Stimulated activated CD4-positive, alpha-beta T cell treated with anti-CD3 and anti-CD28 coated beads, Interleukin-4, amount 100 ng/mL, for 24 hours (primary cell): ENCODE measurements at regions not wholly inside any gene's neighbourhood (a gene's known extent, or its start where the extent isn't known, plus 50 kb on each side); places are given as distances from the start of the nearest gene placed in this dataset.
"Not testable (repeated sequence)": the region's sequence is repeated elsewhere in the genome, so short reads cannot be mapped to it uniquely, and the experiment has no call there.

Source experiments
- DNase-seq: peaks from one replicate; pipeline ENCODE4 v3.0.0-alpha.2; 2020

DNA sequence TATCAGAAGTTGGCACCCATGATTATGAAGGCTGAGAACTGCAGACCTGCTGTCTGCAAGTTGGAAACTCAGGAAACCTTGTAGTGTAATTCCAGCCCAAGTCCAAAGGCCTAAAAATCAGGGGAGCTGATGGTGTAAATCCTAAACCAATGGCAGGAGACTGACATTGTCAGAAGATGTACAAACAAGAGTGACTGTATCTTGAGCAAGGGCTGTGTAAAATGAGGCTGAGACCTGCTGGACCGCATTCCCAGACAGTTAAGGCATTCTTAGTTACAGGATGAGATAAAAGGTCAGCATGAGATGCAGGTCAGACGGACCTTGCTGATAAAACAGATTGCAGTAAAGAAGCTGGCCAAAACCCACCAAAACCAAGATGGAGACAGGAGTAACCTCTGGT is 147.7 kb downstream of the COG6 start:
- DNase-seq, result no peak

DNA sequence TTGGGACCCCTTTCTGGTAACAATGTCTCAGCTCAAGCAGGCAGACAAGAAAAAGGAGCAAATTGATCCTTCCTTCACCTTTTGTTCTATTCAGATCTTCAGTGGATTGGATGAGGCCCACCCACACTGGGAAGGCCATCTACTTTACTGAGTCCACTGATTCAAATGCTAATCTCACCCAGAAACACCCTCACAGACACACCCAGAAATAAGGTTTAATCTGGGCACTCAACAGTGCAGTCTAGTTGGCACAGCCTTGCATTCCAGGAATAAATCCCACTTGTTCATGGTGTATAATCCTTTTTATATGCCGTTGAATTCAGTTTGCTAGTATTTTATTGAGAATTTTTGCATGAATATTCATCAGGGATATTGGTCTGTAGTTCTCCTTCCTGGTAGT is 148.4 kb downstream of the COG6 start:
- no peak for DNase-seq

DNA sequence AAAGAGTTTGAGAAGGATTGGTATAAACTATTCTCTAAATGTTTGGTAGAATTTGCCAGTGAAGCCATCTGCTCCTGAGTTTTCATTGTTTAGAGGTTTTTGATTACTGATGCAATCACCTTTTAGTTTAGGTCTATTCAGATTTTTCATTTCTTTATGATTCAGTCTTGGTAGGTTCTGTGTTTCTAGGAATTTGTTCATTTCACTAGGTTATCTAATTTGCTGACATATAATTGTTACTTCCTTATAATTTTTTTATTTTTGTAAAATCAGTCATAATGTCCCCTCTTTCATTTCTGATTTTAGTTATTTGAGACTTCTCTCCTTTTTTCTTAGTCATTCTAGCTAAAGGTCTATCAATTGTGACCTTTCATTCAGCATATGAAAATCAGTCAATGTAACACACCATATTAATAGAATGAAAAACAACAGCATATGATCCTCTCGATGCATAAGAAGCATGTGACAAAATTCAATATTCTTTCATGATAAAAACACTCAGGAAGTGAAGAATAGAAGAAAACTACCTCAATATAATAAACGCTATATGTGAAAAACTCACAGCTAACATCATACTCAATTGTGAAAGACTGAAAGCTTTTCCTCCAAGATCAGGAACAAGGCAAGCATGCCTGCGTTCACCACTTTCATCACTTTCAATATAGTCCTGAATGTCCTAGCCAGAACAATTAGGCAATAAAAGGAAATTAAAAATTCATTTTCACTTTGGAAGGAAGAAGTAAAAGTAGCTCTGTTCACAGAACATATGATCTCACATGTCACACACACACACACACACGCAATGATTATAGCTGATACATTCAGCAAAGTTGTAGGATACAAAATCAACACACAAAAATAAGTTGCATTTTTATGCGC is 149.1 kb downstream of the COG6 start:
- DNase-seq, result no peak

DNA sequence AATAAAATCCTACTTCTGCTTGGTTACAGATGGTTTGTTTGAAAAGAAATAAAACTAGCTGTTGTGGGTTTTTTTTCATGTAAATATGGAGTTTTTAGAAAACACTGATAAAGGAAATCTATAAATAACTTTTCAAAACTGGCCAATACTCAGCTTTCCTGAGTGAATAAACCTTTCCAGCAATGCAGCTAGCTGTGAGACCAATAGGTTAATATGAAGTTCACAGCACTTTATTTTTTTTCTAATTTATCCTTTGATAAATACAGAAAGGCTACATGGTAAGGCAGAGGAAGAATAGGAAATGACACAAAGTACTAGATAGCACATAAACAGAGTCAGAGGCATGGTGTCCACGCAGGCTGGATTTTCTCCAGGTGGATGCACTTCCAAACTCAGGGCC is 154.0 kb downstream of the COG6 start:
- no peak for DNase-seq

DNA sequence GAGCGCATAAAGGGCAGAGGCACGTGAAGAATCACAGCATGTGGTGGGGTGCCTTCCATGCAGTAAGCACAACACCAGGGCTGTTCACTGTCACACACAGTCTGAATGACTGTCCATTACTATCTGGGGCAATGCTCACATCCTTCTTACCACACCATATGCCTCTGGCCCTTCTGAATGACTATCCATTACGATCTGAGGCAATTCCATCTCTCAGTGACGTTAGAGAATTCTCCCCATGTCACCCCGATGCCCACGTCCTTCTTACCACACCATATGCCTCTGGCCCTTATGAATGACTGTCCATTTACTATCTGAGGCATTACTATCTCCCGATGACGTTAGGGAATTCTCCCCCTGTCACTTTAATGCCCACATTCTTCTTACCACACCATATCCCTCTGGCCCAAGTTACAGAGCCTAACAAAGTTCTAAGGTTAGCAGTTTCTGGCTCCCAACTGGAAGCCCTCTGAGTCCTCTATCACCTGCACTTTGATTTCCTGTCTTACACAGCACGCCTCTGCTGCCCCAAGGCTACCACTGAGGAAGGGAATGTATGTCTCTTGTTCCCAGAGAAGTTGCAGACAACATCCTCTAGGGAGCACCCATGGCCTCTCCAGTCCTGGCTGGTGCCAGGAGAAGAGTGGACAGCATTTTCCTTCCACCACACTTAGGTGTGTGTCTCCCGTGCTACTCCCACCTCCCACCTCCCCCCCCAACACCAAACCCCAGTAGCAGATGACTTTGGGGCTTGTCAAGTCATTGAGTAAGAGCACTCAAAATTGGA is 154.8 kb downstream of the COG6 start:
- DNase-seq, result no peak

DNA sequence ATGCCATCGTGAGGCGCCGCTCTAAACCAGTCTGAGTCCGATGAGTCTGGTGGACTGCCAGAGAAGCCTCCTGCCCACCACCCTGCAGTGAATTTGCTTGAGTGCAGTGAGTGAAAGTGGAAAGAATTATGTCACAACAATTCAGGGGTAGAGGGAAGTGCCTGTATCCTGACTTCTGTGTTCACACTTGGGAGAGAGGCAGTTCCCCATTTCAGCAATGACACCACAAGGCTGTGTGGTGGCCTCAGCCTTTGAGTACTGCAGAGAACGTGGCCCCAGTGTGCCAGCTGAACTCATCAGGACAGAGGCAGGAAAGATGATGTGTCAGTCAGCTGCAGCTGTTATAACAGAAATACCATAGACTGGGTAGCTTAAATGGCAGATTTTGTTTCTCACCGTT is 155.6 kb downstream of the COG6 start:
- no peak for DNase-seq

DNA sequence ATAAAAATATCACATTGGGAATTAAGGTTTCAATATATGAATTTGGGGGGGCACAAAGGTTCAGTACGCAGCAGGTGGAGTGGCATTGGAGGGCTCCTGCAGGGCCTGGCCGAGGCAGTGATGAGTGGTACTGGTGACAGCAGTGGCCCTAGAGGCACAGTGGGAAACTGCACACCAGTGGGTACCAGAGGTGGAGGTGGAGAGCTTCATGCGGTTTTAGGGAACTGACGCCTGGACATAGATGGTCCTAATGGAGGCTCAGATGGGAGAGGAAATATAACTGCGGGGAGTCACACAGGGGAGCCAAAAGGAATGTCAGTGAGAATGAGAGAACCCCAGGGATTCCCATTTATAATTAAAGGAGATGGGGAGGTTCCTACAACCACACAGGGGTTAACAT is 156.2 kb downstream of the COG6 start:
- DNase-seq, result no peak

DNA sequence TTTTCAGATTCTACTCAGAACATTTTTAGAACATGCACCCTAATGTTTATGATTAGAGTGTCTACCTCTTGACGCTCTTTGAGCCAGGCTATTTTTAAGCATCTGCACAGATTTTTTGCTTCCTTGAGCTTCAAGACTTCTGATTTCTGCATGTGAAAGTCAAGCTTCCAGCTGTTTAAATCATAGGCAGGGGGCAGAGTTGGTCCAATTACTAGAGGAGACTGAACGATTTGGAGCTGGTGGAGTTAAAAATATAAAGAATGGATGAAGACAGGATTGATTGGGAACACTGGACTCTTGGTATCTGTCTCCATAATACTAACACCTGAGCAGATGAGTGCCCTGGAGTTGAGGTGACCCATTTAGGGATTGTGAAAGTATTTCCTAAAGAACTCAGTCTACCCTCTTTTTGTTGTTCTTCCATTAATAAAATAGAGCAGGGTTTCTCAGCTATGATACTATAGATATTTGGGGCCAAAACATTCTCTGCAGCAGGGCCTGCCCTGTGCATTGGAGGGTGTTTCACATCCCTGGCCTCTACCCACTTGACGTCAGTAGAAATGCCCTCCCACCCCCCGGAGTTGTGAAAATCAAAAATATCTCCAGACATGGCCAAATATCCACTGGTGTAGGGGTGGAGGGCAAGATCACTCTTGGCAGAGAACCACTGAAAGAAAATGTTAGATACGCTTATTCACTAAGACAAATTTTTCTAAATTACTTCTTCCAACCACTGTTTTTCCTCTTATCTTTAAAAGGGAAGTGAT is 160.1 kb downstream of the COG6 start:
- no peak for DNase-seq

DNA sequence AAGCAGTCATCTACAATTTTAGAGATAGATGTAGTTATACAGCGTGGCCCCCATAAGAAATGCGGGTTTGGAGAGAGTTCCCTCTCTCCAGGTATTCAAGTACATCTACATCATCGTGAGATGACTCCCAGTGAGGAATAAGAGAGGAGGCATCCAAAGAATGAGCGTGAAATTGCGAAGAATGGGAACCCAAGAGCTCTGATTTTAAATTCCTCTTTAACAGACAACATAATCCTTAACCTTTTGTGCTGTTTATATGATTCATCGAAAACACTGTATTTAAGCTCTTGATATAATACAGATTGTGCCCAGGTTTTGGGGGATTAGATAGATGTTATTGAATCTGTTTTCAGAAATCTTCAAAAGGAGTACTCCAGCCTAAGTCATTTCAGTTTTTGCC is 161.5 kb downstream of the COG6 start:
- no peak for DNase-seq

DNA sequence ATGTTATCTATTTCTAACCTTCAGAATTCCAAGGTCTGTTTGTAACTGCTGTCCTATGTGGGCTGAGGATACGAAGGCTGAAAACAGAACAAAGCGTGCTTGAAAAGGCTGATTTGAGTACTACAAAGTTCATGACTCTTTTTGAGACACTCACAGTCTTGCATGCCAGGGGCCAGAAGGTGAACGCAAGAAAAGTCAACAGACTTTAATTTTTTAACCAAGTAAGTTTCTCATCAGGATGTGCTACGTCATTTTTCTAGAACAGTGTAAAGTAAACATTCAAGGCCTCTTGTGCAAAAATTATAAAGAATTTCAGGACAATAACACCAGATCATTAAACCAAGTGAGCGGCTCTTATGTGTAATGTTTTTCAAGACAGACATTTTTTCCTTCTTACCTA is 163.5 kb downstream of the COG6 start:
- DNase-seq, result no peak

DNA sequence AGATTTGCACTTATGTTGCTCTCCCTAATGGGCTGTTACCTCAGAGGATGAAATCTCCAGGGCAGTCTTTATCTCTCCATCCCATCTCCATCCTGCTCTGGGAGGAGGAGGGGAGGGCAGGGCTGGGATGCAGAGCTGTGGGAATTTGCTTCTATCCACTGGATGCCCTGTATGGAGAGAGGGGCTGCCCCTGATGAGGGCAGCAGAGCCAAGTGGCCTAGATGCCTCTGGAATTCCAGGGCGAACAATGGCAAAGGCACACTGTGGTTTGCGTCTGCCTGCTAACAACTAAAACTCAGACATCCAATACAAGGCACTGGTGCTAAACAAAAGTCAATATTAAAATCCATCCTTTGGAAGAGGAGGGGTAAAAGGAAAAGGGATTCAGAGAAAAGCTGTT is 165.1 kb downstream of the COG6 start:
- DNase-seq, result no peak

DNA sequence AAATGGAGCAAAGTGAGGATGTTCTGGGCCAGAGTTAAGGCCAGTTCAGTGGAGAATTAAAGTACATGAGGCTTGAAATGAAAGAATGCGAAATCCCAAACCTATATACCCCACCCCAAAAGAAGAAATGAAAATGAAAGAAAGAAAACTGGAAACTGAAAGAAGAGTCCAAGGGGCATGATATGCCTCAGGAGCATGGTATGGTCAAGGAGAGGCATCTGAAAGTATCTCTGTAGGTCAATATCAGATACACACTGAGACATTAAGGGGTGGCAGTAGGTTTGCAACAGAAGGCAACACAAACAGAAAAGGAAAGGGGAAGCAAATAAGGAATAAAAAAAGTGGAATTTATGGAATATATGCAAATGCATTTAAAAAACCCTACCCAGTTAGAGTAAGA is 166.5 kb downstream of the COG6 start:
- no peak for DNase-seq

DNA sequence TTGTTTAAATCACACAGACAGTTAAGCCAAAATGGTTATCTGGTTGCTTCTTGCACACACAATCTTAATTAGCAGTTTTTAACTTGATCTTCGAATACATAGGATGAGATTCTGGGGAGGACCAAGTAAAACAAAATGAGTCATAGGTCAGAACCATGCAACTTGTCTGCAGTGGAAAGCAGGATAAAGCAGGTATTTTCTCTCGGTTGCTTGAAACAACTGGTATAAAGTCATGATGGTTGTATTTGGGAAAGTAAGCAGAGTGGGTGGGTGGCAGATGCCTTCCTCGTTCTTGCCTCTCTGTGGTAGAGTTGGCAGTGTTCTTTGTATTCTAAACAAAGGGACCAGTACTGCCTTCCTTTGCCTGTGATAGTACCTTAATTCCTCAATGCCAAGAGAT is 167.0 kb downstream of the COG6 start:
- no peak for DNase-seq

DNA sequence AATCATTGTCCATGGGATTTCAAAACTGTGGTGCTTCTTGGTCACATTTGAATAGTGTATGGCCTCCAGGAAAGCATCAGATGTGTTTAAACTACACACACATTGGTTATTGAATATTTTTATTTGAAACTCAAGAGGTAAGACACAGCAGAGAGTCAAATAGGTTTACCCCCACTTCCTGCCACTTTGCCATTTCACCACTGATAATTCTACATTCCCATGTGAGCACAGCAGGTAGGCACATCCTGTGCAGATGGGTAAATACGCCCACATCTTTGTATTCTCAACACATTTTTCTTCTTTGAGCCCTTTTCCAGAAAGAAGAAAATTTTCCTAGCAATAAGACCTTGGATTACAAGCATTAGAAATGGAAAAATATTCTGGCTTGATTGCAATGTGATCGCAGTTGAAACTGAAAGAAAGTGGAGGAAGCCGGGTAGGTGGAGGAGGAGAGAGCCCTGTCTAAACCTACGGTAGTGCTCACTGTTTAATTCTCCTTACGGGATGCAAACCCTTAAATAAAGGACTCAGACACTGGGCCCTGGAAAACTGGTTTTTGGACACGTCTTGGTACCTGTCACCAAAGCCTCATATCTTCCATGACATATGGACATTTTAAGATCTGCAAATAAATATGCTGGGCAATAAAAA is 167.7 kb downstream of the COG6 start:
- DNase-seq, result no peak

DNA sequence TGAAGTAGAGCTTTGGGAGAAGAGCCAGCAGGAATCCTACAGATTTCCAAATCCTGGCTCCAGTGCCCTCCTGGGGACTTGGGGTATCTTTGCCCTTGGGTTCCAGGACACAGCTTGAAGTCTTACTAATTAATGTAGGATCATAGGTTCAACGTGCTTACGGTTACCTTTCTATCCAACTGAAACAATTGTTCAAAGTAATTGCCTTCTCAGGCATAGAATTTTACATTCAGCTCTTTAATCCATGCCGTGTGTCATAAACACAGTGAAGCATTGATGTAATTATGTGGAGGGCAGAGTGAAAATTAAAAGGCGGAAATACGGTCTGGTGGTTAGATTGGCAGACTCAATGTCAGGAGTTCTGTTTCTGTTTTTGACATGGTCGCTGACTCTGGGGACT is 170.4 kb downstream of the COG6 start:
- DNase-seq, result no peak

DNA sequence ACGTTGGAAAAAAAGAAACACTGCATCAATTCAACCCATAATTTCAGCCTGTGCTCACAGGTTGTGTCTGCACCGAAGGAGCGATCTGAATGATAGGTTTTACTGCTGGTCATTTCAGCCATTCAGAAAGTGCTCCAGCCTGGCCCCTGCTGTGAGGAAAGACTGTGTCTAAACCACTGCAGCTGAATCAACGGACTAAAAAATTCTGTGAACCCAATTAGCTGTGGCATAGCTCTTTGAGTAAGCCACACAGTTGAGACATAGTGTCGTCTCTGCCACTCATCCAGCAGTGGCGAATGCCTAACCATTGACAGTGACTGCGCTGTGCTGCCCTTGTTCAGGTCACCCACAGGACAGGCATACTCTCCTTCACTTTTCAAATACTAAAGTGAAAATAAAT is 179.8 kb downstream of the COG6 start:
- no peak for DNase-seq

DNA sequence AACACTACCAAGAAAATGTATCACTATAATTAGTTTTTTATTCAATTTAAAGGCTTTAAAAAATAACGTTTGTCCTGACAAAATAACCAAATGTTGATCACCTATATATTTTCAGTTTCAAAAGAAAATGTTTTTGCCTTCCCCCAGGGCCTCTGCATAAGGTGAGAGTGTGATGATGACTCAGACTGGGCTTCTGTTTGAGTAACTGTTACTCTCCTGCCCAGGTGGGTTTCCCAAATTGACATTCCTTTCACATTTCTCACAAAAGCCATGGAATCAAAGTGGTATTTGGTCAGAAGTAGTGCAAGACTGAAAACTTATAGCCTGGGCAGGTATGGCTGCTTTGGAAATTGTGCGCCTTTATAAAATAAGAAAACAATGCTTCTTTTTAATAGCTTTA is 180.6 kb downstream of the COG6 start:
- no peak for DNase-seq

DNA sequence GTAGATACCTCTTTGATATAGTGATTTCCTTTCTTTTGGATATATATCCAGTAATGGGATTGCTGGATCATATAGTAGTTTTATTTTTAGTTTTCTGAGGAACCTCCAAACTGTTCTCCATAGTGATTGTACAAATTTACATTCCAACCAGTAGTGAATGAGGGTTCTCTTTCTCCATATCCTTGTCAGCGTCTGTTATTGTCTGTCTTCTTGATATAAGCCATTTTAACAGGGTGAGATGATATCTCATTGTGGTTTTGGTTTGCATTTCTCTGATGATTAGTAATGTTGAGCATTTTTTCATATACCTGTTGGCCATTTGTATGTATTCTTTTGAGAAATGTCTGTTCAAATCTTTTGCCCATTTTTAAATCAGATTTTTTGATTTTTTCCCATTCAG is 182.4 kb downstream of the COG6 start:
- not testable (repeated sequence) for DNase-seq

DNA sequence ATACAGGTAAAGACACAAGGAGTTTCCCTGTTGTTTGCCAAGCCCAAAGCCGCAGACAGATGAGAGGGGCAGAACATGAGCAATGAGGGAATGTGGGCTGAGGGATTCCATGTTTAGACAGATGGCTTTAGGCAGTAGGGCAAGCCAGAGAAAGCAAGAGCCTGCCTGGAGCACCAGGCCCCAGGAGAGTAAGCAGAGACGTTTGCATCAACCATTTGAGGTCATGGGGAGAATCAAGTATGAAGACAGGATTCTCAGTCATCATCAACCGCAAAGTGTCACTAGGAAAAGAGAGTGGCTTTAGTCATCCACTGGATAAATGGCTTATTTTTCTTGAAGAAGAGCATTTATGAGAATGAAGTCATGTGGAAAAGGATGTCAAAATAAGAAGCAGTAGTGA is 184.7 kb downstream of the COG6 start:
- DNase-seq, result no peak

DNA sequence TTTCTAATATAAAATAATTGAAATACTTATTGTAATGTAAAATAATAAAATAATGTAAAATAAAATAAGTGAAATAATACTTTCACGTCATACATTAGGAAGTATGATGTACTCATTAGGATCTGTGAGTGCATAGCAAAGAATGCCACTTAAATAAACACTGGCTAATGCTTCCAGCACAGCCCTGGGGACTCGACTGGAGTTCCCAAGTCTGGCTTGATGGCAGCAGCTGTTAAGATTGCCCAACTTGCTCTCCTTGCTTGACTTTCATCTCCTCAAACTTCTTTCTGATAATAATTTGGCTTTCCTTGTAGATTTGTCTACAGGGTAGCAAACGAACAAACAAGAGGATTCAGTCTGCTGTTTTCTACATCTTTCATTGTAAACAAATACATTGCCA is 191.9 kb downstream of the COG6 start:
- no peak for DNase-seq

DNA sequence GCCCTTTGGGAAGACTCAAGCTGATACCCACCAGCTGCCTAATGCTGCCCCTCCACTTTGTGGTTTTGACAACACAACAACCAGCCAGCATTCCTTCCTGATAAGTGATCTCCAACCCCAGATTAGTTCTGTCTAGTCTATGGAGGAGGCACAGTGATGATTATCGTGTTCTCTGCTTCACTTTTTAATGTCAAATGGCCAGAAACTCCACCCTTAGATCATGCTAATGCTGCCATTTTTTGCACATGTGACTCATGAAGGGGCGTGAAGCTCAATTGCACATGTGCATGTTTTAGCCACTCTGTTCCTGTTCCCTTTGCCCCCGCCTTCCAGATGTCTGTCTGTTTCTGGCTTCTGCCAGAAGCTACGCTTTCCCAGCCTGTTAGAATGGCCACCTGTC is 199.8 kb downstream of the COG6 start:
- DNase-seq, result no peak

DNA sequence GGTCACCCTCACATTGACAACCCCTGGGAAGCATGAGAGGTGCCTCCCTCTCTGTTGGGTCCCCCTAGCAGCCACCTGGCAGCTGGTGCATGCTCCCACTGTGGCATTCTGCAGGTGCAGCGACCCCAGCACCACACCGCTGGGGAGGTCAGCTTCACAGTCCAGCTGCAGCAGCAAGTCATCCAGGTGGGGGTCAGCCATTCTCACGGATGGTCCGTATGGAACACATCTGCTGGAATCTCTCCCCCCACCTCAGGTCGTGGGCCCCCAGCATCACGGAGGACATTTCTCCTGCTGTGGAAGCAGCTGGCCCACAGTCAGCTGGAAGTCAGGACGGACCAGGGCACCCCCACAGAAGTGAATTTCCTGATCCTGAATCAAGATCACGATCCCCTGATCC is 201.3 kb downstream of the COG6 start:
- DNase-seq, result no peak

DNA sequence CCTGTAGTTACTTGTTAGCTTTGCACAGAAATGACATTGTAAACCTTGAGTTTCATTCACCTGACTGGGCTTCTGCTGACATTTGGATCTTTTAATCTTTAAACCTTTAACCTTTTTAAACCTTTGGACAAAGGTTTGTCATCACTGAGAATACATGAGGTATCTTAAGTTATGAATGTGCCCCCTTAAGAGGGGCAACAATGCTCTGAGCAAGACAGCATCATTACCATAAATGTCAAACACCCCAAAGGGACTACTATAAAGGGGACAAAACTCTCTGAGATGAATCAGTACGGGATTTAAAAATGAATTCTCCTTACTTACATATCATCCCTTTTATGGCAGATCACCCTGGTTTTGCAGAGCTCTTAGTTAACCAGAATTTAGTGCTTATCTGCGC is 203.3 kb downstream of the COG6 start:
- DNase-seq, result no peak
